GM12872 (cell line): ENCODE measurements at regions not wholly inside any gene's neighbourhood (a gene's known extent, or its start where the extent isn't known, plus 50 kb on each side); places are given as distances from the start of the nearest gene placed in this dataset.

ENCODE experiments used
- TF ChIP-seq, protein P1 (sequence below): IDR thresholded peaks from 3 replicates; pipeline ENCODE4 v1.5.1; 2011; ENCODE audit warnings: low read depth, mild to moderate bottlenecking, low read length, moderate library complexity; ENCODE audit not compliant: insufficient read depth

GRCh38 chr5:130995851-130996250 lies 169.2 kb downstream of the HINT1 start:
- TF ChIP-seq, protein P1, sequence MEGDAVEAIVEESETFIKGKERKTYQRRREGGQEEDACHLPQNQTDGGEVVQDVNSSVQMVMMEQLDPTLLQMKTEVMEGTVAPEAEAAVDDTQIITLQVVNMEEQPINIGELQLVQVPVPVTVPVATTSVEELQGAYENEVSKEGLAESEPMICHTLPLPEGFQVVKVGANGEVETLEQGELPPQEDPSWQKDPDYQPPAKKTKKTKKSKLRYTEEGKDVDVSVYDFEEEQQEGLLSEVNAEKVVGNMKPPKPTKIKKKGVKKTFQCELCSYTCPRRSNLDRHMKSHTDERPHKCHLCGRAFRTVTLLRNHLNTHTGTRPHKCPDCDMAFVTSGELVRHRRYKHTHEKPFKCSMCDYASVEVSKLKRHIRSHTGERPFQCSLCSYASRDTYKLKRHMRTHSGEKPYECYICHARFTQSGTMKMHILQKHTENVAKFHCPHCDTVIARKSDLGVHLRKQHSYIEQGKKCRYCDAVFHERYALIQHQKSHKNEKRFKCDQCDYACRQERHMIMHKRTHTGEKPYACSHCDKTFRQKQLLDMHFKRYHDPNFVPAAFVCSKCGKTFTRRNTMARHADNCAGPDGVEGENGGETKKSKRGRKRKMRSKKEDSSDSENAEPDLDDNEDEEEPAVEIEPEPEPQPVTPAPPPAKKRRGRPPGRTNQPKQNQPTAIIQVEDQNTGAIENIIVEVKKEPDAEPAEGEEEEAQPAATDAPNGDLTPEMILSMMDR = no peak

DNA sequence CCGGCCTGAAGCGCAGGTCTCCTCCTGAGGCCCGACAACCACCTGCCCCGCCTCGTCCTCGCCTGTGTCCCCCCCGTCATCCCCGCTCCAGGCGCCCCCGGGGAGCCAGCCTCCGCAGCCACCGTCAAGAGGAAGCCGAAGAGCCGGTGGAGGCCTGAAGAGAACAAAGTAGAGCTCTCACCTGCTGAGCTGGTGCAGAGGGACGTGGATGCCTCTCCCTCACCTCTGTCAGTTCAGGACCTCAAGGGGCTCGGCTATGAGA lies 169.9 kb downstream of the HINT1 start:
- TF ChIP-seq, protein P1 = no peak

- TF ChIP-seq, protein P1 = no peak
These were observed 170.4 kb downstream of the HINT1 start for GRCh38 chr5:130994496-130995253.

DNA sequence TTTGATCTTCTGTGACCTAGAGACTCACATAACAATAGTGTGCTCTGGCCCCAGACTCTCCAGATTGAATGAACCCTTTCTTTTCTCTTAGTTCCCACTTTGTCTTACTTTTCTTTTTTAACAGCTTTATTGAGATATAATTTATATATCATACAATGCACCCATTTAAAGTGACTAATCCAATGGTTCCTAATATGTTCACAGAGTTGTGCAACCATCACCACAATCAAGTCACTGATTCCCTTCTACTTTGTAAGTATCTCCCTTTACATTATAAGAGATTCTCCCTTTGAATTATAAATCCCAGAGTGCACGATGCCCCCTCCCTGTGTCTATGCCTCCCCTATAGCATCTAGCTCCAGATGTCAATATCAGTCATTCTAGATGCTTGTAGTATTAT lies 172.4 kb downstream of the HINT1 start:
- TF ChIP-seq, protein P1 = no peak

DNA sequence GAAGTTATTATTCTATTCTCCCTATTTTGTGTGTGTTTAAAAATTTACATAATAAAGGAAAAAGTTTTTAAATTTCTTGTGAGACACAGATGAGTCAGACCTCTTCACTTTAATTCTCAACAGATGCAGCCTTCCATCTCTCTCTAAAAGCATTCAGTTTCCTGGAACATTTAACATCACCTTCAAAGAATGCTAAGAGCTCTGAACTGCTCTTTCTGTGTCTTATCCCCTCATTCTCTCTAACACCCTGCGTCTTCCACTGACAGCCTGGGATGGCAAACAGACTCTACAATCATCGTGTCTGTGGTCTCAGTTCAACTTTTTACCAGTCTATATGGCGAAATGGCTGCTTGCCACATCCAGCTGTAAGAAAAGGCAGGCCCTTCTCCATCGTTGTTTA lies 173.0 kb downstream of the HINT1 start:
- TF ChIP-seq, protein P1 = no peak

DNA sequence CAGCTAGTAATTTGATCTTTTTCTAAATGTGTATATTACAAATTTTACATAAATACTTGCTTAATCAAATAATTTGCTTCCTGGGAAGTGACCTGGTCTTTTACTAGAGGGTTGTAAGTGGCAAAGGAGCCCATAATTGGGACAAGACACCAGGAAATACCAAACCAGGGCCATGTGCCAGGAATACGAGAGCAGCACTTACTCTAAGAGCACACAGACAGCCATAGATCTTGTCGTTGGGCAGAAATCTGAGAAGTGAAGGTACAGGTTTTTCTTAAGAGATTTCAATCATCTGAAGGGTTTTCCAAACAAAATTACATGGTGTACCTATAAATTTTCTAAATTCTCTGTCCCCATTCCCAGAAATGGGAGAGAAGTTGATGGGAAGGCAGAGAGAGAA lies 179.3 kb downstream of the HINT1 start:
- TF ChIP-seq, protein P1 = no peak

GRCh38 chr5:130981663-130982062 lies 183.4 kb downstream of the HINT1 start:
- TF ChIP-seq, protein P1 = no peak
